Stomach (tissue), 8 donors: ENCODE measurements at regions not wholly inside any gene's neighbourhood (a gene's known extent, or its start where the extent isn't known, plus 50 kb on each side); places are given as distances from the start of the nearest gene placed in this dataset.

Experiments used
- DNase-seq, 2 donors: peaks; one replicate each; pipeline versions ENCODE4 v3.0.0 to v3.0.0-alpha.2; 2013 to 2019
- H3K27ac ChIP-seq, 5 donors: fragments of 200-600 bp in 4 of 5; sonication (generic) in 4 of 5; one replicate each; pipeline ENCODE4 v1.5.1; 2013 to 2019; ENCODE audit warnings: mild to moderate bottlenecking in 1 of 5, moderate library complexity in 1 of 5
- H3K27me3 ChIP-seq, 3 donors: fragments of 200-600 bp; sonication (generic); one replicate each; pipeline ENCODE4 v1.5.1; 2017 to 2019; ENCODE audit warnings: mixed run types in 1 of 3
- H3K36me3 ChIP-seq, 4 donors: fragments of 200-600 bp; sonication (generic); 1 replicate in 3 of 4; 2 replicates in 1 of 4; pipeline ENCODE4 v1.5.1; 2016 to 2019
- H3K4me1 ChIP-seq, 4 donors: fragments of 200-600 bp; sonication (generic); one replicate each; pipeline ENCODE4 v1.5.1; 2016 to 2019
- H3K4me3 ChIP-seq, 4 donors: fragments of 200-600 bp; sonication (generic) in 3 of 4; one replicate each; pipeline ENCODE4 v1.5.1; 2016 to 2019; ENCODE audit warnings: mild to moderate bottlenecking in 1 of 4
- H3K9me3 ChIP-seq, 4 donors: fragments of 200-600 bp; sonication (generic); one replicate each; pipeline ENCODE4 v1.5.1; 2016 to 2019
- EP300 ChIP-seq: sonication (generic); formaldehyde crosslinking; IDR thresholded peaks from one replicate; pipeline ENCODE4 v1.6.1; 2017; ENCODE audit warnings: antibody characterized with exemption
- POLR2A ChIP-seq, 4 donors: fragments of 450-650 bp; IDR thresholded peaks; one replicate each; pipeline ENCODE4 v1.6.1; 2016; ENCODE audit warnings: antibody characterized with exemption in 4 of 4, control low read depth in 2 of 4, mild to moderate bottlenecking in 1 of 4, moderate library complexity in 1 of 4
- POLR2AphosphoS5 ChIP-seq, 3 donors: sonication (generic); formaldehyde crosslinking; IDR thresholded peaks; one replicate each; pipeline ENCODE4 v1.6.1; 2016; ENCODE audit warnings: antibody characterized with exemption in 3 of 3
- WGBS, 5 donors: extraction: QIAGEN DNeasy Blood & Tissue Kit in 3 of 5; methylation state at CpG; one replicate each; pipeline versions ENCODE4 v1.1.5 to v1.1.7; 2013 to 2018; 5-methylcytosine and 5-hydroxymethylcytosine counted together
- intact Hi-C: fragments of 100-400 bp; cut with DNase I; formaldehyde crosslinking; loops from one replicate; pipeline ENCODE4 v1.15.1; 2023; ENCODE audit warnings: low total_unique reads
- TF ChIP-seq, protein P1 (sequence below), 7 experiments: fragments of 450-650 bp in 4 of 7; fragments of 200-600 bp in 3 of 7; sonication (generic) in 3 of 7; IDR thresholded peaks; one replicate each; pipeline ENCODE4 v1.5.1; 2016 to 2019; ENCODE audit warnings: antibody characterized with exemption in 7 of 7, control low read depth in 2 of 7, mild to moderate bottlenecking in 1 of 7
- donor health status: healthy with polysubstance abuse.
- donor health status: Bipolar disorder and iron deficiency.
- donor health status: healthy.

DNA sequence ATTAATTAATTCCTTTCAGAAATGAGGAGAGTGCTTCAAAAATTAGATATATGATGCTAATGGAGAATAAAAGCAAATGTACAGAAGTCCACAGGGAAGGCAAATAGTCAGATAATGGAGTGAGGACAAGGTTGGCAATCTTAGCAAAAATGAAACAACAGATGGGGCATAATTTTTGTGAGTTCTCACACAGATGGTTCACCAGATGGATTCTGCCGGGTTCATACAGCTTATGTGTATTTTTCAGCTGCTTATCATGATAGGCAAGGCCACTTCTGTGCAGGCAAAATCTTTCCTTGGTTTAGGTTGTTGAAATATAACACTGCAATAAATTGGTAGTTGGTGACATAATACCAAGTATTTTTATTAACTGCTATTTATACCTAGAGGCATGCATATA, 1539.0 kb upstream of the IGFBP7 start:
- peak in 1 of 2 donors; percentile 20 for DNase-seq
- Histone ChIP-seq H3K4me3 (no peak overlapping the region), H3K27ac (no peak overlapping the region), H3K36me3 (no peaks in the 10 kb centered on the region), H3K9me3 (no peaks in the 10 kb centered on the region), H3K4me1 (no peaks in the 10 kb centered on the region), H3K27me3 (no peaks in the 10 kb centered on the region)
- intact Hi-C loops = no loop called here
- WGBS, 5 donors = 50 to 63% (median 58%) methylated on average over 1 of the region's 1 CpG
- TF ChIP-seq POLR2AphosphoS5 (IDR thresholded peaks at IDR 0.05) = no peak
- TF ChIP-seq EP300 = no peak
- no peak for TF ChIP-seq POLR2A (IDR thresholded peaks at IDR 0.05)
- TF ChIP-seq, protein P1, sequence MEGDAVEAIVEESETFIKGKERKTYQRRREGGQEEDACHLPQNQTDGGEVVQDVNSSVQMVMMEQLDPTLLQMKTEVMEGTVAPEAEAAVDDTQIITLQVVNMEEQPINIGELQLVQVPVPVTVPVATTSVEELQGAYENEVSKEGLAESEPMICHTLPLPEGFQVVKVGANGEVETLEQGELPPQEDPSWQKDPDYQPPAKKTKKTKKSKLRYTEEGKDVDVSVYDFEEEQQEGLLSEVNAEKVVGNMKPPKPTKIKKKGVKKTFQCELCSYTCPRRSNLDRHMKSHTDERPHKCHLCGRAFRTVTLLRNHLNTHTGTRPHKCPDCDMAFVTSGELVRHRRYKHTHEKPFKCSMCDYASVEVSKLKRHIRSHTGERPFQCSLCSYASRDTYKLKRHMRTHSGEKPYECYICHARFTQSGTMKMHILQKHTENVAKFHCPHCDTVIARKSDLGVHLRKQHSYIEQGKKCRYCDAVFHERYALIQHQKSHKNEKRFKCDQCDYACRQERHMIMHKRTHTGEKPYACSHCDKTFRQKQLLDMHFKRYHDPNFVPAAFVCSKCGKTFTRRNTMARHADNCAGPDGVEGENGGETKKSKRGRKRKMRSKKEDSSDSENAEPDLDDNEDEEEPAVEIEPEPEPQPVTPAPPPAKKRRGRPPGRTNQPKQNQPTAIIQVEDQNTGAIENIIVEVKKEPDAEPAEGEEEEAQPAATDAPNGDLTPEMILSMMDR (IDR thresholded peaks at IDR 0.05) = no peak

DNA sequence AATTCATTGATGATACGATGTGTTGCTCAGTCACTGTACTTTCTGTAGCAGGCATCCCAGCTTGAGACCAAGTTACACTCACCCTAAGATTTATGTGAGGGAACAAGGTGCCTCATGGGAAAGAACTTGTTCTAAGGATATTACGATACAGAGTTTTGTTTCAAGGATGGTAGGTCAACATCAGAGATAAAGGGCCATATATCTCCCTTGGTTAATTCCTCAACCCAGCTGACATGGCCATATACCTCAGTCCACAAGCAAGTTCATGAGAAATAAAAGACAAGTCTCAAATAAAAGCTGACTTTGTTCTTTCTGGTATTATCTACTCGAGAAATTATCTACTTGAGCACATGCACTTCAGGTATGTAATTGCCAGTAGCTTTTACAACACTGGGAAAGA, 1535.9 kb upstream of the IGFBP7 start:
- Histone ChIP-seq H3K36me3 (no peaks in the 10 kb centered on the region), H3K4me3 (no peak overlapping the region), H3K27ac (no peak overlapping the region), H3K9me3 (no peaks in the 10 kb centered on the region), H3K4me1 (no peaks in the 10 kb centered on the region), H3K27me3 (no peaks in the 10 kb centered on the region)
- TF ChIP-seq POLR2A (IDR thresholded peaks at IDR 0.05) (no peak), EP300 (no peak), POLR2AphosphoS5 (IDR thresholded peaks at IDR 0.05) (no peak)
- TF ChIP-seq, protein P1 (IDR thresholded peaks at IDR 0.05) = no peak
- WGBS, 5 donors = 63 to 77% (median 70%) methylated on average over 3 of the region's 3 CpGs
- intact Hi-C loops = no loop called here
- no peak for DNase-seq

DNA sequence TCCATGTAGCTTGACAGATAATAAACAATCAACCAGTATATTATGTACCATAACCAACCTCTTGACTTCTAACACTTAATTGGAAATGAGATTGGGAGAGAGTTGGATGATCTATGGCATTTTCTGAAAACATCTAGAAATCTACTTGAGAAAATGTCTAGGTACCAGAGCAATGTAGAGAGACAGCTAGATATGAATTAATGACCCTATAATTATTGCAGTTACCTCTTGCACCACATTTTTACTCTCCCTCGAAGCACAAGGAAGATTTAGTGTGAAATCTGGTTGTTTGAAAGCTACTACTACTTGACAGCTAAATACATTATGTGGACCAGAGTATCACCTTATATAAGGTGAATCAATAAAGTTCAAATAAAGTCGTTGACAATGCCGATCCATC, 1534.4 kb upstream of the IGFBP7 start:
- no peaks in the 10 kb centered on the region for H3K4me1 ChIP-seq
- 81 to 87% (median 82%) methylated on average over 3 of the region's 3 CpGs for WGBS, 5 donors
- TF ChIP-seq EP300 (no peak), POLR2AphosphoS5 (IDR thresholded peaks at IDR 0.05) (no peak), POLR2A (IDR thresholded peaks at IDR 0.05) (no peak)
- TF ChIP-seq, protein P1 (IDR thresholded peaks at IDR 0.05) = no peak
- DNase-seq = no peak
- no peak overlapping the region for H3K27ac ChIP-seq
- no peaks in the 10 kb centered on the region for H3K9me3 ChIP-seq
- H3K4me3 ChIP-seq = no peak overlapping the region
- intact Hi-C loops = no loop called here
- H3K27me3 ChIP-seq = no peaks in the 10 kb centered on the region
- H3K36me3 ChIP-seq = no peaks in the 10 kb centered on the region

DNA sequence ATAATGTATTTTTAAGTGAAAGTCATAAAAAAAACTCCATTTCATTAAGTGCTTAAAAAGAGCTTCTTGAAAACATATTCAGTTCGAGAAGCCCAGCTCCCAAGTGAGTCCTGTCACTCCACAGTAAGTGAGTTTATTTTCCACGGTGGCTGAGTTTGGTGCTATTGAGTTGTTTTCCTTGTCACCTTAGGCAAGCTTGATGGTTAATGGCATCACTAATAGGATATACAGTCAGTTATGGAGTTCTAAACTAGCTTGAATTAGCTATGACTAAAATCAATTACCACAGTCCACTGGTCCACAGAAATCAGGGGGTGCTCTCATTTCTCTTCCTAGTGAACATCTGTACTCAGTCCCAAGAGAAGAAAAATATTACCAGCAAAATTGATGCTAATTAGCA, 1526.2 kb upstream of the IGFBP7 start:
- DNase-seq = peak in 1 of 2 donors; percentile 6
- 66 to 83% (median 73%) methylated on average over 2 of the region's 2 CpGs for WGBS, 5 donors
- Histone ChIP-seq H3K27ac (no peak overlapping the region), H3K4me3 (no peak overlapping the region), H3K27me3 (no peaks in the 10 kb centered on the region), H3K9me3 (no peaks in the 10 kb centered on the region), H3K4me1 (no peaks in the 10 kb centered on the region), H3K36me3 (no peaks in the 10 kb centered on the region)
- no peak for TF ChIP-seq POLR2AphosphoS5 (IDR thresholded peaks at IDR 0.05)
- intact Hi-C loops = no loop called here

DNA sequence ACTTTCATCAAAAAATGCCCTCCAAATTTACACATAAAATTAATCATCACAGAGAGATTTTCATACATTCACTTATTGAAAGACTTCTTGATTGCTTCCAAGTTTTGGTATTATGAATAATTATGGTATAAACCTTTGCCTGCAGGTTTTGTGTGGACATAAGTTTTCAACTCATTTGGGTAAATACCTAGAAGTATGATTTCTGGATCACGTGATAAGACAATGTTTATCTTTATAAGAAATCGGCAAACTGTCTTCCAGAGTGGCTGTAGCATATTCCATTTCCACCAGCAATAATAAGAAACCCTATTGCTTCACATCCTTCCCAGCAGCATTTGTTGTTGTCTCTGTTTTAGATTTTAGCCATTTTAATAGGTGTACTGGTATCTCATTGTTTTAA, 1507.0 kb upstream of the IGFBP7 start:
- Histone ChIP-seq H3K4me1 (no peaks in the 10 kb centered on the region), H3K27ac (no peak overlapping the region), H3K9me3 (peaks cover 0 to 11% (median 9%) of the 10 kb centered on the region in 4 donors), H3K36me3 (no peaks in the 10 kb centered on the region), H3K4me3 (no peak overlapping the region), H3K27me3 (no peaks in the 10 kb centered on the region)
- intact Hi-C loops = no loop called here
- no peak for DNase-seq
- TF ChIP-seq POLR2AphosphoS5 (IDR thresholded peaks at IDR 0.05) = no peak
- no peak for TF ChIP-seq EP300
- no peak for TF ChIP-seq POLR2A (IDR thresholded peaks at IDR 0.05)
- WGBS, 5 donors = 48 to 73% (median 57%) methylated on average over 2 of the region's 2 CpGs
